ENCODE measurements at regions not wholly inside any gene's neighbourhood (a gene's known extent, or its start where the extent isn't known, plus 50 kb on each side); places are given as distances from the start of the nearest gene placed in this dataset.
"Not testable (repeated sequence)": the region's sequence is repeated elsewhere in the genome, so short reads cannot be mapped to it uniquely, and the experiment has no call there.

DNA sequence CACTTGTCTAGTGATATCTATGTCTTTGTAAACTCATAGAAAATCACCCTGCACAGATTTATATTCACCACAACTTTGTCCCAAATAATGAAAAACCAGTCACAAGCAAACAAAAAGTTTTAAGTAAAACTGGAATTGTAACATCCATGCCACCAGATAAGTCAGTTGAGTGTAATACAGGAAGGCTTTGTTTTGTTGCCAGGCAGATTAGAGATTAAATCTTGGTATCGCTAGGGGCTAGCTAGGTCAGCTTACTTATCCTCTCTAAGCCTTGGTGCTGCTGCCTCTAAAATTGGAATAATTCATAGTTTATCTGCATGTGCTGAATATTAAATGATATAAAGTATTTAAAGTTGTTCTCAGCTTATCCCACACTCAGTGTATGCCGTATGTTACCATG is 1062.5 kb downstream of the CDH9 start:
- intact Hi-C loops (cut with DNase I; ENCODE audit: low total_unique reads), result no loop called here
- H3K4me3 ChIP-seq, result no peak overlapping the region
- DNase-seq, result no peak
- no peaks in the 10 kb centered on the region for H3K36me3 ChIP-seq
- H3K27ac ChIP-seq, result no peak overlapping the region
- H3K27me3 ChIP-seq (replicated peaks in 1 of 7), result no peaks in the 10 kb centered on the region
- TF ChIP-seq, protein P1, sequence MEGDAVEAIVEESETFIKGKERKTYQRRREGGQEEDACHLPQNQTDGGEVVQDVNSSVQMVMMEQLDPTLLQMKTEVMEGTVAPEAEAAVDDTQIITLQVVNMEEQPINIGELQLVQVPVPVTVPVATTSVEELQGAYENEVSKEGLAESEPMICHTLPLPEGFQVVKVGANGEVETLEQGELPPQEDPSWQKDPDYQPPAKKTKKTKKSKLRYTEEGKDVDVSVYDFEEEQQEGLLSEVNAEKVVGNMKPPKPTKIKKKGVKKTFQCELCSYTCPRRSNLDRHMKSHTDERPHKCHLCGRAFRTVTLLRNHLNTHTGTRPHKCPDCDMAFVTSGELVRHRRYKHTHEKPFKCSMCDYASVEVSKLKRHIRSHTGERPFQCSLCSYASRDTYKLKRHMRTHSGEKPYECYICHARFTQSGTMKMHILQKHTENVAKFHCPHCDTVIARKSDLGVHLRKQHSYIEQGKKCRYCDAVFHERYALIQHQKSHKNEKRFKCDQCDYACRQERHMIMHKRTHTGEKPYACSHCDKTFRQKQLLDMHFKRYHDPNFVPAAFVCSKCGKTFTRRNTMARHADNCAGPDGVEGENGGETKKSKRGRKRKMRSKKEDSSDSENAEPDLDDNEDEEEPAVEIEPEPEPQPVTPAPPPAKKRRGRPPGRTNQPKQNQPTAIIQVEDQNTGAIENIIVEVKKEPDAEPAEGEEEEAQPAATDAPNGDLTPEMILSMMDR (IDR thresholded peaks at IDR 0.05 in 8 of 11, conservative IDR thresholded peaks at IDR 0.05 in 3 of 11), result no peak
- TF ChIP-seq POLR2A (IDR thresholded peaks at IDR 0.05) (no peak), POLR2AphosphoS5 (IDR thresholded peaks at IDR 0.05) (no peak)
- no peaks in the 10 kb centered on the region for H3K4me1 ChIP-seq
- 77 to 95% (median 85%) methylated on average over 2 of the region's 2 CpGs for WGBS, 5 donors
- peaks cover 0 to 32% (median 8%) of the 10 kb centered on the region in 8 donors for H3K9me3 ChIP-seq

DNA sequence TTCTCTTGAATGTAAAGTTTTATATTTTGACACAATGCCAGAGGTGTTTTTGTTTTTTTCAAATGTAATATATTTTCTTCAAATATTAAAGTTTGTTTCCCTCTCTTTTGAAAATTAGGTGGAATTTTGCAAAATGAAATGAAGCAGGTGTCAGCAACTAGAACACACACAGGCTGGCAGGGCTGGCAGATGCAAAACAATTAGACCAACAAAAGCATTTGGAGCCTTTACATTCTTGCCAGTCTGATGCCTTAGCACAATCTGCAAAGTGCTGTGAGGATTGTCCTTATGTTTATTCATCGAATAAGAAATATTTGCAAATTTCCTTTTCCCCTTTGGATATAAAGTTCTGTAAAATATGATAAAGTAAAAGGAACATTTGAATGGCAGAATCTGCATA is 1063.9 kb downstream of the CDH9 start:
- Histone ChIP-seq H3K36me3 (no peaks in the 10 kb centered on the region), H3K4me1 (no peaks in the 10 kb centered on the region), H3K27ac (no peak overlapping the region), H3K27me3 (replicated peaks in 1 of 7) (no peaks in the 10 kb centered on the region), H3K4me3 (no peak overlapping the region), H3K9me3 (peaks cover 0 to 23% (median 5%) of the 10 kb centered on the region in 8 donors)
- intact Hi-C loops (cut with DNase I; ENCODE audit: low total_unique reads), result no loop called here
- no peak for DNase-seq
- no peak for TF ChIP-seq POLR2AphosphoS5 (IDR thresholded peaks at IDR 0.05)
- TF ChIP-seq, protein P1 (IDR thresholded peaks at IDR 0.05 in 8 of 11, conservative IDR thresholded peaks at IDR 0.05 in 3 of 11), result no peak
- no peak for TF ChIP-seq POLR2A (IDR thresholded peaks at IDR 0.05)
- WGBS, 5 donors, result 82 to 100% (median 90%) methylated on average over 1 of the region's 1 CpG

DNA sequence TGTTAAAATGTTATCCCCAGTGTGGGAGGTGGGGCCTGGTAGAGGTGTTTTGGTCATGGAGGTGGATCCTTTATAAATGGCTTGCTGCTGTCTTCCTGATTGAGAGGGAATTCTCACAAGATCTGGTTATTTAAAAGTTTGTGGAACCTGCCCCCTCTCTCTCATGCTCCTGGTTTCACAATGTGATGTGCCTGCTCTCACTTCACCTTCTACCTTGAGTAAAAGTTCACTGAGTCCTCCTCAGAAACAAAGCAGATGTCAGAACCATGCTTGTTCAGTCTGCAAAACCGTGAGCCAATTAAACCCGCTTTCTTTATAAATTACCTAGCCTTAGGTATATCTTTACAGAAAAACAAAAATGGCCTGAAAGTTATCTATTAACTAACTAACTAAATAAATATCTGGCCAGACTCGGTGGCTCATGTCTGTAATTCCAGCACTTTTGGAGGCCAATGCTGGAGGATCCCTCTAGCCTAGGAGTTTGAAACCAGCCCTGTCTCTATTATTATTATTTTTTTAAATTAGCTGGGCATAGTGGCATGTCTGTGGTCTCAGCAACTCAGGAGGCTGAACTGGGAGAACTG is 1067.4 kb downstream of the CDH9 start:
- H3K27me3 ChIP-seq (replicated peaks in 1 of 7), result no peaks in the 10 kb centered on the region
- TF ChIP-seq, protein P1 (IDR thresholded peaks at IDR 0.05 in 8 of 11, conservative IDR thresholded peaks at IDR 0.05 in 3 of 11), result no peak
- TF ChIP-seq POLR2AphosphoS5 (IDR thresholded peaks at IDR 0.05), result no peak
- TF ChIP-seq POLR2A (IDR thresholded peaks at IDR 0.05), result no peak
- no peaks in the 10 kb centered on the region for H3K4me1 ChIP-seq
- DNase-seq, result no peak
- H3K36me3 ChIP-seq, result no peaks in the 10 kb centered on the region
- peaks cover 0 to 45% (median 22%) of the 10 kb centered on the region in 8 donors for H3K9me3 ChIP-seq
- WGBS, 5 donors, result 74 to 93% (median 81%) methylated on average over 3 of the region's 3 CpGs
- H3K27ac ChIP-seq, result no peak overlapping the region
- intact Hi-C loops (cut with DNase I; ENCODE audit: low total_unique reads), result no loop called here
- H3K4me3 ChIP-seq, result no peak overlapping the region

DNA sequence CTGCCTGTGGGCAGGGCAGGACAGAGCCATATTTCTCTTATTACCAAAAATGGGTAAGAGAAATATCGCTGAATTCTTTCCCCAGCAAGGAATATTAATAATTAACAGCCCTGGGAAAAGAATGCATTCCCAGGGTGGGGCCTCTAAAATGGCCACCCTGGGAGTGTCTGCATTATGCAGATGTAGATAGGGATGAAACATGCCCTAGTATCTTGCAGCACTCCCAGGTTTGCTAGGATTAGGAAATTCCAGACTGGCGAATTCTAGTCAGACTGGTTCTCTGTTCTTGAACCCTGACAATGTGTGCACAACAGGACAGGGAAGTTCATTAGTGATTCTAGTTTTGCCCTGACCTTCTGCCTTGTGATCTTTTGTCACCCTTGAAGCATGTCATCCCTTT is 1069.3 kb downstream of the CDH9 start:
- H3K27ac ChIP-seq; H3K36me3 ChIP-seq; DNase-seq; H3K27me3 ChIP-seq (replicated peaks in 1 of 7); H3K4me3 ChIP-seq; intact Hi-C loops (cut with DNase I; ENCODE audit: low total_unique reads); H3K4me1 ChIP-seq: not testable (repeated sequence)
- 55 to 89% (median 81%) methylated on average over 2 of the region's 2 CpGs for WGBS, 5 donors
- peaks cover 0 to 54% (median 33%) of the 10 kb centered on the region in 8 donors for H3K9me3 ChIP-seq

DNA sequence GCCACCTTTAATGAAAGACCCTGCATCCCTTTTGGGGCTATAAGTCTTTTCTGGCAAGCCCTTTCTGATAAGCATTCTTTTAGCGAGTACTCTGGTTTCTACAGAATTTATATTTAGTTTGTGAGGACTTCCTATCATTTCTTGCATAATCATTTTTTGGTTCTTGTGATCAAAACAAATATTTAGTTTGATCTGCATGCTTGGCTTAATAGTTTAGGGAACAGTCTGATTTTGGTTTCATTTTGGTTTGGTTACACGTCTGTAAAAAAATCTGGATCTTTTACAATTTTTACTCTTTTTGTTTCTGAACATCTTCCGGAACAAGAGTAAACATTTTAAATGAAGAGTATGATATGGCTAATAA is 1074.4 kb downstream of the CDH9 start:
- H3K4me3 ChIP-seq, result no peak overlapping the region
- DNase-seq, result no peak
- 85 to 94% (median 90%) methylated on average over 3 of the region's 3 CpGs for WGBS, 5 donors
- intact Hi-C loops (cut with DNase I; ENCODE audit: low total_unique reads), result no loop called here
- no peaks in the 10 kb centered on the region for H3K27me3 ChIP-seq (replicated peaks in 1 of 7)
- no peaks in the 10 kb centered on the region for H3K4me1 ChIP-seq
- no peaks in the 10 kb centered on the region for H3K36me3 ChIP-seq
- peaks cover 0 to 50% (median 32%) of the 10 kb centered on the region in 8 donors for H3K9me3 ChIP-seq
- TF ChIP-seq, protein P1 (IDR thresholded peaks at IDR 0.05 in 8 of 11, conservative IDR thresholded peaks at IDR 0.05 in 3 of 11), result no peak
- TF ChIP-seq POLR2A (IDR thresholded peaks at IDR 0.05), result no peak
- TF ChIP-seq POLR2AphosphoS5 (IDR thresholded peaks at IDR 0.05), result no peak
- no peak overlapping the region for H3K27ac ChIP-seq

All from spleen (tissue), 11 donors.